ENCODE measurements at regions not wholly inside any gene's neighbourhood (a gene's known extent, or its start where the extent isn't known, plus 50 kb on each side); places are given as distances from the start of the nearest gene placed in this dataset.
A peak's percentile ranks its signal among the peaks of the same experiment; 100 is the strongest.

DNA sequence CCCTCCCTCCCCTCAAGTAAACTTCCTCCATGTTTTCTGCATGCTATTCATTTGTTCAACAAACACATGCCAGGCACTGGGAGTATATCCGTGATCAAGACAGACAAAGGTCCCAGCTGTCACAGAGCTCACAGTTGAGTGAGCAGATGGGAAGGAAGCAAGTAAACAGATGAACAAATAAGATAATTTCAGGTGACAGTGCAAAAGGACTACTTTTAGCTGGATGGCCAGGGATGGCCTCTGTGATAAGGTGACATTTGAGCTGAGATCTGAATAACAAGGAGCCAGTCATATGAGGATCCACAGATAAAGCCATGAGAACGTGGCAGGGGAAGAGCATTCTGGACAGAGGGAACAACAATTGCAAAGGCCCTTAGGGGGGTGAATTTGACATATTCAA, 121.7 kb upstream of the RAD23B start:
- TF ChIP-seq, protein P1, sequence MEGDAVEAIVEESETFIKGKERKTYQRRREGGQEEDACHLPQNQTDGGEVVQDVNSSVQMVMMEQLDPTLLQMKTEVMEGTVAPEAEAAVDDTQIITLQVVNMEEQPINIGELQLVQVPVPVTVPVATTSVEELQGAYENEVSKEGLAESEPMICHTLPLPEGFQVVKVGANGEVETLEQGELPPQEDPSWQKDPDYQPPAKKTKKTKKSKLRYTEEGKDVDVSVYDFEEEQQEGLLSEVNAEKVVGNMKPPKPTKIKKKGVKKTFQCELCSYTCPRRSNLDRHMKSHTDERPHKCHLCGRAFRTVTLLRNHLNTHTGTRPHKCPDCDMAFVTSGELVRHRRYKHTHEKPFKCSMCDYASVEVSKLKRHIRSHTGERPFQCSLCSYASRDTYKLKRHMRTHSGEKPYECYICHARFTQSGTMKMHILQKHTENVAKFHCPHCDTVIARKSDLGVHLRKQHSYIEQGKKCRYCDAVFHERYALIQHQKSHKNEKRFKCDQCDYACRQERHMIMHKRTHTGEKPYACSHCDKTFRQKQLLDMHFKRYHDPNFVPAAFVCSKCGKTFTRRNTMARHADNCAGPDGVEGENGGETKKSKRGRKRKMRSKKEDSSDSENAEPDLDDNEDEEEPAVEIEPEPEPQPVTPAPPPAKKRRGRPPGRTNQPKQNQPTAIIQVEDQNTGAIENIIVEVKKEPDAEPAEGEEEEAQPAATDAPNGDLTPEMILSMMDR (conservative IDR thresholded peaks at IDR 0.05), result no peak
- H3K27ac ChIP-seq, result peak overlapping the region; percentile 68

DNA sequence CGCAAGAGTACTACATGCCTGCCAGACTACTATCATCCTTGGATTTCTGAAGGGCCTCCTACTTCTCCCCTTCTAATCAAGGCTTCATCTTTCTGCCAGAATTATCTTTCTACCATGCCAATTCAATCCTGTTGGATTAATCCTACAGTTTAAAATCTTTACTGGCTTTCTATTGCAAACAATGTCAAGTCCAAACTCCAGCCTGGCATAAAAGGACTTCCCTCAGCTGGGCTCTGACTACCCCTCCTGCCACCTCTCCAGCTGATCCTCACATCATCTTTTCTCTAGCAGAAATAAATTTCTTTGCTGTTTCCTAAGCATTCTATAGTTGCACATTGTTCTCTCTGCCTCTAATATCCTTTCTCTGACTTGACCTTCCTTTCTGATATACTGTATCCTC, 119.7 kb upstream of the RAD23B start:
- no peak overlapping the region for H3K27ac ChIP-seq
- TF ChIP-seq, protein P1 (conservative IDR thresholded peaks at IDR 0.05), result no peak

DNA sequence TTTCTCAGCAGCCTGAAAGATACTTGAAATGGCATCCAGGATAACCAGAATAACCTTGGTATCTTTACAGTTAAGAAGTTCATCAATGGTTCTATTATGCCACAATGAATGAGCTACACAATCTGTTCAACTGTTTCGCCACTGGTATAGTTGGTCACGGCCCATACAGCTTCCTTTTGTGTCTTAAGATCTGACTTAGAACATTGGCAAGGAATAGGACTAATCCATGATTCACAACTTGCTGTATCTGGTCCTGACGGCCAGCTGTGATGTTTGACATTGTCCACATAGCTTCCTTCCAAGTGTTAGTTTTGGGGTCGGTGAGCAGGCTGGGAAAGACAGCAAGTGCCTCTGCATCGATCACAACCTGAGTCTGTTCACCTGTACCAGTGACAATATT, 113.3 kb upstream of the RAD23B start:
- H3K27ac ChIP-seq, result no peak overlapping the region
- TF ChIP-seq, protein P1 (conservative IDR thresholded peaks at IDR 0.05), result no peak

DNA sequence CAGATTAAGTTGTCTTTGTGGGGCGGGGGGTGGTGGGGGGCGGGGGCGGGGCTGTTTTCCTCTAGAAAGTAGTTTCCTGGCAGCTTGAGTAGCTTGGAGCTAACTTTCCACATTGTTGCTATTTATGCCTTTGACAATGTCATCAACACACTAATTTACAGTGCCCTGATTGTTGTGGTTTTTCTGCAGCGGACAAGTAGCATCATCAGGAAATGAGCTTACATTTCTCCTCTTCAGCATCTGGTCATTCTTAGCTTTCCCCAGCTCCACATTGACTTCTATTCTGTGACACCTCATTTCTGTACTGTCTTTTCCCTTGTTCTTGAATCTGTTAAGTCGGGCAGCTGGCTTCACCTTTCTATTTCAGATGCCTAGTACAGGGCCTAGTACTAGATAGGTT, 112.3 kb upstream of the RAD23B start:
- TF ChIP-seq, protein P1 (conservative IDR thresholded peaks at IDR 0.05), result no peak
- no peak overlapping the region for H3K27ac ChIP-seq

DNA sequence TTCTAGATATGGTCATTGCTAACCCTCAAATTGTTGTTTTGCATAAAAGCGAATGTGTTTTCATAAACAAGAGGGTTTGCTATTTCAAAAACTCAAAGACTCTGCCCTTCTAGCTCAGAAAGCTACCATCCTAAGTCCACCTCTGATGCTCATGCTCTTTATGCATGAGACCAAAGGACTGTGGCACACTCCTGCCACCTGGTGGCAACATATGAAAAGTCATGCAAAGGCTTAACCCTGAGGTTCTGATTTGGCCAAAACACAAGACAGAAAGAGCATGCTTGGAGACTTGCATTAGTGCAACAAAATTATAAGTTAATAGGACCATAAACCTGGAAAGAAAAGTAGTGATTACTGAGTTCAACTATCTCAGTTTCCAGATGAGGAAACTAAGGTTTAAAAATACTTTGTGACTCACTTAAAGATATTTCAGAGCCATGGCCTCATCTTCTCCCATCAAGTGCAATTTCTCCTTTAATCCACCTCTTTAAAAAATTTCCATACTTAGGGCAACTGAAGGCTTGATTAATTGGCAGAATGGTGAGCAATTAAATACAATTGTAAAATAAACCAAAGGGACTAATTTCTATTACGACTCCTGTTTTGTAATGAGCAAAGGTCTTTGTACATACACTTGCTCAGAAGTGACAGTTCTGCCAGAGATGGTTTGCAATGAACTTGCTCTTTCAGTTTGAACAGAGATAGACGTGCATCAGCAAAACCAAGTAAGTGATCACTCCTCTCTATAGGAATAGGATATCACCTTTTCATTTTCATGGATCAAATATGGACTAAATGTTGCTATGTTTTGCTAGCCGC, 110.7 kb upstream of the RAD23B start:
- no peak overlapping the region for H3K27ac ChIP-seq
- TF ChIP-seq, protein P1 (conservative IDR thresholded peaks at IDR 0.05), result peak; percentile 99

DNA sequence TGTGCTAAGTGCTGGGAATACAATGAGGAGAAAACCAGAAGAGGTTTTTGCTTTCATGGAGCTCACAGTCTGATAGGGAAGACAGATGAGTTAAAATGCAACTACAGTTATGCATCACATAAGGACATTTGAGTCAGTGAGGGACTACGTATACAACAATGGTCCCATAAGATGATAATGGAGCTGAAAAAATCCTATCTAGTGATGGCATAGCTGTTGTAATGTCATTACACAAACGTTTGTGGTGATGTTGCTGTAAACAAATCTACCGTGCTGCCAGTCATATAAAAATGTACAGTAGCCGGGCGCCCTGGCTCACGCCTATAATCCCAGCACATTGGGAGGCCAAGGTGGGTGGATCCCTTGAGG, 110.1 kb upstream of the RAD23B start:
- TF ChIP-seq, protein P1 (conservative IDR thresholded peaks at IDR 0.05), result no peak
- H3K27ac ChIP-seq, result no peak overlapping the region

DNA sequence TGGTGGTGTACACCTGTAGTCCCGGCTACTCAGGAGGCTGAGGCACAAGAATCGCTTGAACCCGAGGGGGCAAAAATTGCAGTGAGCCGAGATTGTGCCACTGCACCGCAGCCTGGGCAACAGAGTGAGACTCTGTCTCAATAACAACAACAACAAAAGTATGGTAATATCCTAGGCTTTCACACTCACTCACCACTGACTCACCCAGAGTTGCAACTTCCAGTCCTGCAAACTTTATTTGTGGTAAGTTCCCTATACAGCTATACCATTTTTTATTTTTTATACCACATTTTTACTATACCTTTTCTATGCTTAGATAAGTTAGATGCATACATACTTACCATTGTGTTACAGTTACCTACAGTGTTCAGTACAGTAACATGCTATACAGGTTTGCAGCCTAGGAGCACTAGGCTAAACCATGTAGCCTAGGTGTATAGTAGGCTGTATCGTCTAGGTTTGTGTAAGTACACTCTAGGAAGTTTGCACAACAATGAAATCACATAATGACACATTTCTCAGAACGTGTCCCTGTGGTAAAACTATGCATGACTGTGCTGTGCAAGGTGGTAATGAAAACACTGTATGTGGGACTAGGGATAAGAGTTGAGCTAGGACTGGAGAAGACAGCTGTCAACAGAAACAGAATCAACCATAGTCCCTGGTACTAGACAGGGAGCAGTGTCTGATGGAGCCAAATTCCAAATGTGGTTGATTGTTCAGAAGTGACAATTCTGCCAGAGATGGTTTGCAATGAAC, 109.5 kb upstream of the RAD23B start:
- TF ChIP-seq, protein P1 (conservative IDR thresholded peaks at IDR 0.05), result no peak
- no peak overlapping the region for H3K27ac ChIP-seq

Measured in VCaP (cell line).